Panc1 (cell line): ENCODE measurements at regions not wholly inside any gene's neighbourhood (a gene's known extent, or its start where the extent isn't known, plus 50 kb on each side); places are given as distances from the start of the nearest gene placed in this dataset.

ENCODE experiments used
- ATAC-seq: fragments of 200-7000 bp; cut with Tn5 transposase; 2 replicates; pipeline ENCODE4 v1.9.1; 2020; ENCODE audit warnings: mild to moderate bottlenecking, moderate library complexity
- BruUV-seq: library from RNA; stranded (reverse); fragments of 400-500 nt; replicated peaks from 2 replicates; lab custom pipeline; 2021; lab: Mats Ljungman, UMichigan
- CTCF ChIA-PET: fragments of 300-600 bp; sonication (Branson Sonifier 250); formaldehyde crosslinking; loops from one replicate; lab custom pipeline; 2022; ENCODE audit warnings: antibody characterized with exemption; lab: Charles Lee
- POLR2A ChIA-PET: fragments of 300-600 bp; sonication (Branson Sonifier 250); formaldehyde crosslinking; loops from one replicate; lab custom pipeline; 2022; ENCODE audit warnings: antibody characterized with exemption; lab: Charles Lee
- DNase-seq: peaks from one replicate; pipeline ENCODE4 v3.0.0-alpha.2; 2010; ENCODE audit warnings: low read depth, low spot score
- H3K27ac ChIP-seq: 2 replicates; pipeline ENCODE4 v1.5.1; 2011; ENCODE audit warnings: mild to moderate bottlenecking, low read length, inconsistent platforms
- H3K27me3 ChIP-seq: fragments of 200-500 bp; sonication (Bioruptor generic); 2 replicates; pipeline ENCODE4 v1.6.0; 2014; ENCODE audit warnings: low read length, inconsistent platforms; ENCODE audit not compliant: control insufficient read depth, insufficient read depth
- H3K36me3 ChIP-seq: fragments of 200-500 bp; sonication (Bioruptor generic); 2 replicates; pipeline ENCODE4 v1.5.1; 2014; ENCODE audit warnings: inconsistent platforms, mild to moderate bottlenecking, low read length, moderate library complexity; ENCODE audit not compliant: control insufficient read depth, insufficient read depth
- H3K4me1 ChIP-seq: 2 replicates; pipeline ENCODE4 v1.5.1; 2011; ENCODE audit warnings: inconsistent platforms, mild to moderate bottlenecking, low read length, moderate library complexity; ENCODE audit not compliant: control insufficient read depth, insufficient read depth
- H3K4me3 ChIP-seq, 2 experiments: 2 replicates each; pipeline ENCODE4 v1.5.1; 2011 to 2012; ENCODE audit warnings: low read depth in 2 of 2, low read length in 2 of 2, mild to moderate bottlenecking in 2 of 2, inconsistent platforms in 1 of 2, moderate library complexity in 1 of 2
- H3K9me3 ChIP-seq: fragments of 200-500 bp; sonication (Bioruptor generic); 2 replicates; pipeline ENCODE4 v1.5.1; 2014; ENCODE audit warnings: low read depth, mild to moderate bottlenecking, inconsistent platforms, low read length, moderate library complexity; ENCODE audit not compliant: control insufficient read depth, insufficient read depth
- POLR2AphosphoS5 ChIP-seq: IDR thresholded peaks from 2 replicates; pipeline ENCODE4 v1.6.1; 2012; ENCODE audit warnings: mild to moderate bottlenecking, low read depth, low read length, moderate library complexity
- REST ChIP-seq, 2 experiments: IDR thresholded peaks; 2 replicates each; pipeline ENCODE4 v1.6.1; 2011 to 2012; ENCODE audit warnings: low read depth in 2 of 2, control low read depth in 1 of 2, low read length in 1 of 2, mild to moderate bottlenecking in 1 of 2, moderate library complexity in 1 of 2; ENCODE audit not compliant: insufficient read depth in 1 of 2
- SIN3A ChIP-seq: IDR thresholded peaks from 2 replicates; pipeline ENCODE4 v1.6.1; 2012; ENCODE audit warnings: low read depth, mild to moderate bottlenecking, low read length, moderate library complexity, borderline replicate concordance; ENCODE audit not compliant: insufficient read depth
- TCF7L2 ChIP-seq: IDR thresholded peaks from 2 replicates; pipeline ENCODE4 v1.6.1; 2011; ENCODE audit warnings: mild to moderate bottlenecking, low read depth, low read length, inconsistent platforms
- in situ Hi-C: cut with HindIII; loops from 2 replicates; pipeline ENCODE4 v1.10.0; 2016; ENCODE audit warnings: low sequenced_read_pairs, low pct_unique_long_range_greater_than_20kb
- intact Hi-C: fragments of 100-400 bp; cut with micrococcal nuclease; formaldehyde crosslinking; loops from one replicate; pipeline ENCODE4 v1.10.0; 2022; ENCODE audit not compliant: unreplicated experiment
- TF ChIP-seq, protein P1 (sequence below): fragments of 450-650 bp; IDR thresholded peaks from 2 replicates; pipeline ENCODE4 v1.5.1; 2017; ENCODE audit warnings: mild to moderate bottlenecking

- ChIA-PET POLR2A (no interaction called here), CTCF (no interaction called here)
- no peak for ATAC-seq
- Histone ChIP-seq H3K27me3 (no peaks in the 10 kb centered on the region), H3K4me1 (no peaks in the 10 kb centered on the region), H3K27ac (no peak overlapping the region), H3K4me3 (no peak overlapping the region), H3K9me3 (no peaks in the 10 kb centered on the region), H3K36me3 (no peaks in the 10 kb centered on the region)
- in situ Hi-C loops: no loop called here
- no peak for TF ChIP-seq TCF7L2
- no peak for TF ChIP-seq POLR2AphosphoS5
- no peak for TF ChIP-seq SIN3A
- TF ChIP-seq REST (IDR thresholded peaks at IDR 0.05; ENCODE audit: insufficient read depth in 1 of 2, low read depth in 2 of 2, low read length in 1 of 2): no peak
- TF ChIP-seq, protein P1, sequence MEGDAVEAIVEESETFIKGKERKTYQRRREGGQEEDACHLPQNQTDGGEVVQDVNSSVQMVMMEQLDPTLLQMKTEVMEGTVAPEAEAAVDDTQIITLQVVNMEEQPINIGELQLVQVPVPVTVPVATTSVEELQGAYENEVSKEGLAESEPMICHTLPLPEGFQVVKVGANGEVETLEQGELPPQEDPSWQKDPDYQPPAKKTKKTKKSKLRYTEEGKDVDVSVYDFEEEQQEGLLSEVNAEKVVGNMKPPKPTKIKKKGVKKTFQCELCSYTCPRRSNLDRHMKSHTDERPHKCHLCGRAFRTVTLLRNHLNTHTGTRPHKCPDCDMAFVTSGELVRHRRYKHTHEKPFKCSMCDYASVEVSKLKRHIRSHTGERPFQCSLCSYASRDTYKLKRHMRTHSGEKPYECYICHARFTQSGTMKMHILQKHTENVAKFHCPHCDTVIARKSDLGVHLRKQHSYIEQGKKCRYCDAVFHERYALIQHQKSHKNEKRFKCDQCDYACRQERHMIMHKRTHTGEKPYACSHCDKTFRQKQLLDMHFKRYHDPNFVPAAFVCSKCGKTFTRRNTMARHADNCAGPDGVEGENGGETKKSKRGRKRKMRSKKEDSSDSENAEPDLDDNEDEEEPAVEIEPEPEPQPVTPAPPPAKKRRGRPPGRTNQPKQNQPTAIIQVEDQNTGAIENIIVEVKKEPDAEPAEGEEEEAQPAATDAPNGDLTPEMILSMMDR: no peak
- intact Hi-C loops: no loop called here
- no TSS peak for BruUV-seq
- DNase-seq: no peak
These were observed 450.4 kb downstream of the GPATCH2 start for GRCh38 chr1:217180443-217180842.

DNA sequence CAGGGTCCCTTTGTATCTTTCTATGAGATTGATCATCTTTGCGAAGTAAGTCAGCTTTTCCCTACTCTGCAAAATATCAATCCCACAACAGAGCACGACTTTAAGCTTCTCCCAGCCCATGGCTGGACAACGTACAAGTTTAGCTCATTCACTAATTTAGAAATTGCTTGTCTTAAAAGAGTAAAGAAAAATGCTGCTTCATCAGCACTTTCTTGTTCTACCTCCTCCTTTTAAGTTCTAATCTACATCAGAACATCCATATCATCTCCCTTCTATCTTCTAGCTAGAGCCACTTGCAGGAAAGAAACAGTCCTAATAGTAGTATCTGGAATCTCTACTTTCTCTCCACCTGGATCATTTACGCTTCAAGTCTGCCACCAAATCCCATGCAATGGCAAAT, 441.2 kb upstream of the ESRRG start:
- no peaks in the 10 kb centered on the region for H3K4me1 ChIP-seq
- H3K4me3 ChIP-seq: no peak overlapping the region
- TF ChIP-seq REST (IDR thresholded peaks at IDR 0.05; ENCODE audit: insufficient read depth in 1 of 2, low read depth in 2 of 2, low read length in 1 of 2) (no peak), TCF7L2 (no peak), POLR2AphosphoS5 (no peak), SIN3A (no peak)
- TF ChIP-seq, protein P1: no peak
- in situ Hi-C loops (no loop called here), intact Hi-C loops (no loop called here)
- DNase-seq (no peak), ATAC-seq (no peak)
- H3K36me3 ChIP-seq: no peaks in the 10 kb centered on the region
- POLR2A ChIA-PET: no interaction called here
- CTCF ChIA-PET: no interaction called here
- BruUV-seq: no TSS peak
- H3K27me3 ChIP-seq: no peaks in the 10 kb centered on the region
- no peak overlapping the region for H3K27ac ChIP-seq
- no peaks in the 10 kb centered on the region for H3K9me3 ChIP-seq
